GM12872 (cell line): ENCODE measurements at regions not wholly inside any gene's neighbourhood (a gene's known extent, or its start where the extent isn't known, plus 50 kb on each side); places are given as distances from the start of the nearest gene placed in this dataset.

Experiments
- TF ChIP-seq, protein P1 (sequence below): IDR thresholded peaks from 3 replicates; pipeline ENCODE4 v1.5.1; 2011; ENCODE audit warnings: low read depth, mild to moderate bottlenecking, low read length, moderate library complexity; ENCODE audit not compliant: insufficient read depth

DNA sequence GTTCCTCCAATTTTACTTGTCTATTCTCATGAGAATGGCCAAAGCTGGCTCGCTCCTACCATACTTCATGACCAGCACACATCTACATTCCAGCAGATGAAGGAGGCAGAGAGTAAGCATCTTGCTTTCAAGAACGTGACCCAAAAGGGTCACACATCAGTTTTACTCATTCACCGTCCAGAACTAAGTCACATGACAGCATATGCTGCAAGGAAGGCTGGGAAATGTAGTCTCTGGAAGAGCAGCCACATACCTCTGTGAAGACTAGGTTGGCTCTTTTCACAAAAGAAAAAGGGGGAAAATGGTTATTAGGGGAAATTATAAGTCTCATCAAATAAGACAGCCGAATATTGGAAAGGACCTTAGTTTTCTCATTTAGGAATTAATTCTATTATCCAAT lies 835.3 kb downstream of the EPHA4 start:
- TF ChIP-seq, protein P1, sequence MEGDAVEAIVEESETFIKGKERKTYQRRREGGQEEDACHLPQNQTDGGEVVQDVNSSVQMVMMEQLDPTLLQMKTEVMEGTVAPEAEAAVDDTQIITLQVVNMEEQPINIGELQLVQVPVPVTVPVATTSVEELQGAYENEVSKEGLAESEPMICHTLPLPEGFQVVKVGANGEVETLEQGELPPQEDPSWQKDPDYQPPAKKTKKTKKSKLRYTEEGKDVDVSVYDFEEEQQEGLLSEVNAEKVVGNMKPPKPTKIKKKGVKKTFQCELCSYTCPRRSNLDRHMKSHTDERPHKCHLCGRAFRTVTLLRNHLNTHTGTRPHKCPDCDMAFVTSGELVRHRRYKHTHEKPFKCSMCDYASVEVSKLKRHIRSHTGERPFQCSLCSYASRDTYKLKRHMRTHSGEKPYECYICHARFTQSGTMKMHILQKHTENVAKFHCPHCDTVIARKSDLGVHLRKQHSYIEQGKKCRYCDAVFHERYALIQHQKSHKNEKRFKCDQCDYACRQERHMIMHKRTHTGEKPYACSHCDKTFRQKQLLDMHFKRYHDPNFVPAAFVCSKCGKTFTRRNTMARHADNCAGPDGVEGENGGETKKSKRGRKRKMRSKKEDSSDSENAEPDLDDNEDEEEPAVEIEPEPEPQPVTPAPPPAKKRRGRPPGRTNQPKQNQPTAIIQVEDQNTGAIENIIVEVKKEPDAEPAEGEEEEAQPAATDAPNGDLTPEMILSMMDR, result no peak

DNA sequence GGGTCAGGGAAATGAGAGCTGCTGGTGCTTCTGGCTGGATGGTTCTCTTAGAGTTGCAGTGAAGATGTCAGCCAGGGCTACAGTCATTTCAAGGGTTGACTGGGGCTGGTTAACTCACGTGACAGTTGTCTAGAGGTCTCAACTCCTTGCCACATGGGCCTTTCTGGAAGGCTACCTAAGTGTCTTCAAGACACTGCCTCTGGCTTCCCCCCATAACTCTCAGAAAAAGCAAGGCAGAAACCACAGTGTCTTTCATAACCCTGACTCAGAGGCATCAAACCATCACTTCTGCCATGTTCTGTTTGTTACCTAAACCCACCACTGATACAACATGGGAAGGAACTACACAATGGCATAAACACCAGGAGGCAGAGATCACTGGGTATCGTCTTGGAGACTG lies 828.9 kb downstream of the EPHA4 start:
- TF ChIP-seq, protein P1, result no peak

DNA sequence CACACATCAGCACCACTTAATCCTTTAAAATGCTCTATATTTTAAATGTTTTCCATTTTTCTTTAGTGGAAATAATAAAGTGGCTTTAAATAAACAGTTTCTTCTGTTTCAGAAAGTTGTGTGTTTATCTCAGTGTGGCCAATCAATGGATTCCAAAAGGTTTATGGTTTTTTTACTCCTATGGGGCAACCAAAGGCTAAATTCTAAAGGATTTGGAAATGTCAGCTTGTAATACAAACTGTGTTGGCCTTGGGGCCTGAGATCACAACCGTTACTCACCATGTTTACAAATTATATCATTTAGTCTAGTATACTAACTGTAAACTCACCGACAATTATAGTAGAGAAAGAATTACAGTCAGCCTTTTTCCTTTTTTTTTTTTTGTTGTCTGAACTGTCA lies 827.2 kb downstream of the EPHA4 start:
- TF ChIP-seq, protein P1, result no peak

DNA sequence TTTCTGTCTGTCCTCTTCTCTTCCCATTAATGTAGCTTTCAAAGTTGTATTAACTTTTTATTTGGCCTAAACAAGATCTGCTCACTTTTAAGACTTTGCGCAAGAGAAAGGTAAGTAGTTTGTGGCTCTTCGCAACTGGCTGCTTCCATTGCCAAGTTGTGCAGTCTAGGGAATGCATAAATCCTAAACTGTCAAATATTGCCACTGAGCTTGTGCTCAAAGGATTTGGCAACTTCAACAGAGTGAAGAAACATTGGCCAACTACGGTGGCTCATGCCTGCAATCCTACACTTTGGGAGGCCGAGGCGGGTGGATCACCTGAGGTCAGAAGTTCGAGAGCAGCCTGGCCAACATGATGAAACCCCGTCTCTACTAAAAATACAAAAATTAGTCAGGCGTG lies 826.4 kb downstream of the EPHA4 start:
- TF ChIP-seq, protein P1, result no peak

DNA sequence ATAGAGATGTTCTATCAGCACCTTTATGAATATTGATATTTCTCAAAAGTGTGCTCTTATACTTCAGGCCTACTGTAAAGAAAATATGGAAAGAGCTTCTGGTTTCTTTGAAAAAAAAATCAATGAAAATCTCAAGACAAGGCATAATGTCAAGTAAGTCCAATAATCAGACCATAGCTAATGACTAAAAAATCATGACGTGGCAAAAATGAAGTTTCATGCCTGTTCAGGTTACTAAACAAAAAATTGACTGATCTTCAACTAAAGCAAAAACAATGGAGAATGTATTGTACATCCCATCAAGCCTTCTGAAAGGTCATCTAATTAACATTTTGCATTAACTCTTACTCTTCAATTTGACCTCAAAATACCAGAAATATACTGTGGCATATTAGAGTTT lies 824.4 kb downstream of the EPHA4 start:
- TF ChIP-seq, protein P1, result no peak

DNA sequence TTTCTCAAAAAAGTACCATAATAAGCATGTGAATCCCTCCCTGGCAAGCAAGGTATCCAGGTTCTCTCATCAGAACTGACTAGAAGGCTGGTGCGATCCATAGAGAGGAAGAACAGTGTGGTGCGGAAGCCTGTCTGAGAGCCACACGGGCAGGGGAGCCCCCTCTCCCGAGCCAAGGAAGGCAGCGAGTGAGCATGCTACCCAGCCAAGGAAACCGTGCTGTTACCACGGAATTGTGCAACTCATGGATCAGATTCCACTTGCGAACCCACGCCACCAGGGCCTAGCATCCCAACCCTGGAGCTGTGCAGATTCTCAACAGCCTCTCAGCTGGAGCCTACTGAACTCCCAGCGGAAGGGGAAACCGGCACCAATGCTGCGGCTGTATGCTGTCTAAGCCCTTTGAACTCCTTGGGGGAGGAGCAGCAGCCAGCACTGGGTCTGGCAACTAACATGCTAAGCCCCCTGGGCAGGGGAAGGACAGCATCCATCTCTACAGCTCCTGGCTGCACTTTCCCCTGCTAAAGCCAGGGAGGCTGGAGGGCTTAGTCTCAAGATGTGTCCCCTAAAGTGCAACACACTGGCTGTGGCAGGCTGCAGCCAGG lies 823.1 kb downstream of the EPHA4 start:
- TF ChIP-seq, protein P1, result no peak

DNA sequence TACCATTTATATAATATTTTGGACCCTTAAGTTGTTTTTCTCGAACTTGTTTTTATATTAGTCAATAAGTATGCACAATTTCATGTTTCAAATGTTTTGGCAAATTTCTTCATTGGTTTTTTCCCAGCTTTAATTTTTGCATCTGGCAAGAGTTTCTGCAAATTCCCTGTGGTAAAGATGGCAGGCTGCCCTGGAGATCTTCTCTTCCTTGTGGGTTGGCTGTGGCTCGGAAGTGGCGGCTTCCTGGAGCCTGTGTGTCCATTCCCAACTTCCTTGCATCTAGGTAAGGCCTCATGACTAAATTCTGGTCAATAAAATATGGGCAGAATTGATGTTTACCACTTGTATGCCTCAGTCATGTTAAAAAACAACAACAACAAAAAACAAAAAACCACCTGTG lies 818.6 kb downstream of the EPHA4 start:
- TF ChIP-seq, protein P1, result no peak
